ENCODE measurements at regions not wholly inside any gene's neighbourhood (a gene's known extent, or its start where the extent isn't known, plus 50 kb on each side); places are given as distances from the start of the nearest gene placed in this dataset.

- Histone ChIP-seq H3K9ac (ENCODE audit: low read depth in 1 of 2, low read length in 2 of 2) (no peak overlapping the region), H3K27me3 (ENCODE audit: control insufficient read depth in 4 of 4, insufficient read depth in 4 of 4, low read length in 3 of 4) (no peaks in the 10 kb centered on the region), H3K4me1 (ENCODE audit: control insufficient read depth in 4 of 4, insufficient read depth in 4 of 4, low read length in 3 of 4) (no peaks in the 10 kb centered on the region), H3K4me3 (ENCODE audit: low read depth in 1 of 3, low read length in 3 of 3) (no peak overlapping the region), H3K9me3 (ENCODE audit: control insufficient read depth in 4 of 4, low read length in 3 of 4) (no peaks in the 10 kb centered on the region), H3K36me3 (ENCODE audit: control insufficient read depth in 4 of 4, insufficient read depth in 3 of 4, low read depth in 1 of 4, low read length in 3 of 4) (no peaks in the 10 kb centered on the region), H3K27ac (ENCODE audit: low read depth in 1 of 2, low read length in 2 of 2) (no peak overlapping the region)
- WGBS, result 94% methylated on average over 1 of the region's 1 CpG
- DNase-seq (ENCODE audit: low spot score), result no peak
- TF ChIP-seq REST (IDR thresholded peaks at IDR 0.05) (no peak), GABPA (IDR thresholded peaks at IDR 0.05 in 1 of 2, conservative IDR thresholded peaks at IDR 0.05 in 1 of 2) (no peak), FOXA2 (IDR thresholded peaks at IDR 0.05) (no peak), SP1 (IDR thresholded peaks at IDR 0.05) (no peak), NR2F2 (IDR thresholded peaks at IDR 0.05) (no peak), JUND (IDR thresholded peaks at IDR 0.05) (no peak), YY1 (IDR thresholded peaks at IDR 0.05) (no peak), RXRA (IDR thresholded peaks at IDR 0.05) (no peak), FOXA1 (IDR thresholded peaks at IDR 0.05) (no peak), MAX (IDR thresholded peaks at IDR 0.05) (no peak), TAF1 (conservative IDR thresholded peaks at IDR 0.05) (no peak), RAD21 (IDR thresholded peaks at IDR 0.05) (no peak), HNF4A (conservative IDR thresholded peaks at IDR 0.05) (no peak)
- TF ChIP-seq, protein P1, sequence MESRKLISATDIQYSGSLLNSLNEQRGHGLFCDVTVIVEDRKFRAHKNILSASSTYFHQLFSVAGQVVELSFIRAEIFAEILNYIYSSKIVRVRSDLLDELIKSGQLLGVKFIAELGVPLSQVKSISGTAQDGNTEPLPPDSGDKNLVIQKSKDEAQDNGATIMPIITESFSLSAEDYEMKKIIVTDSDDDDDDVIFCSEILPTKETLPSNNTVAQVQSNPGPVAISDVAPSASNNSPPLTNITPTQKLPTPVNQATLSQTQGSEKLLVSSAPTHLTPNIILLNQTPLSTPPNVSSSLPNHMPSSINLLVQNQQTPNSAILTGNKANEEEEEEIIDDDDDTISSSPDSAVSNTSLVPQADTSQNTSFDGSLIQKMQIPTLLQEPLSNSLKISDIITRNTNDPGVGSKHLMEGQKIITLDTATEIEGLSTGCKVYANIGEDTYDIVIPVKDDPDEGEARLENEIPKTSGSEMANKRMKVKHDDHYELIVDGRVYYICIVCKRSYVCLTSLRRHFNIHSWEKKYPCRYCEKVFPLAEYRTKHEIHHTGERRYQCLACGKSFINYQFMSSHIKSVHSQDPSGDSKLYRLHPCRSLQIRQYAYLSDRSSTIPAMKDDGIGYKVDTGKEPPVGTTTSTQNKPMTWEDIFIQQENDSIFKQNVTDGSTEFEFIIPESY (IDR thresholded peaks at IDR 0.05), result no peak
- TF ChIP-seq, protein P2, sequence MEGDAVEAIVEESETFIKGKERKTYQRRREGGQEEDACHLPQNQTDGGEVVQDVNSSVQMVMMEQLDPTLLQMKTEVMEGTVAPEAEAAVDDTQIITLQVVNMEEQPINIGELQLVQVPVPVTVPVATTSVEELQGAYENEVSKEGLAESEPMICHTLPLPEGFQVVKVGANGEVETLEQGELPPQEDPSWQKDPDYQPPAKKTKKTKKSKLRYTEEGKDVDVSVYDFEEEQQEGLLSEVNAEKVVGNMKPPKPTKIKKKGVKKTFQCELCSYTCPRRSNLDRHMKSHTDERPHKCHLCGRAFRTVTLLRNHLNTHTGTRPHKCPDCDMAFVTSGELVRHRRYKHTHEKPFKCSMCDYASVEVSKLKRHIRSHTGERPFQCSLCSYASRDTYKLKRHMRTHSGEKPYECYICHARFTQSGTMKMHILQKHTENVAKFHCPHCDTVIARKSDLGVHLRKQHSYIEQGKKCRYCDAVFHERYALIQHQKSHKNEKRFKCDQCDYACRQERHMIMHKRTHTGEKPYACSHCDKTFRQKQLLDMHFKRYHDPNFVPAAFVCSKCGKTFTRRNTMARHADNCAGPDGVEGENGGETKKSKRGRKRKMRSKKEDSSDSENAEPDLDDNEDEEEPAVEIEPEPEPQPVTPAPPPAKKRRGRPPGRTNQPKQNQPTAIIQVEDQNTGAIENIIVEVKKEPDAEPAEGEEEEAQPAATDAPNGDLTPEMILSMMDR (IDR thresholded peaks at IDR 0.05; ENCODE audit: low read depth, low read length, missing input control), result no peak
Observed at GRCh38 chr2:198701481-198701880, 756.3 kb downstream of the SATB2 start.

DNA sequence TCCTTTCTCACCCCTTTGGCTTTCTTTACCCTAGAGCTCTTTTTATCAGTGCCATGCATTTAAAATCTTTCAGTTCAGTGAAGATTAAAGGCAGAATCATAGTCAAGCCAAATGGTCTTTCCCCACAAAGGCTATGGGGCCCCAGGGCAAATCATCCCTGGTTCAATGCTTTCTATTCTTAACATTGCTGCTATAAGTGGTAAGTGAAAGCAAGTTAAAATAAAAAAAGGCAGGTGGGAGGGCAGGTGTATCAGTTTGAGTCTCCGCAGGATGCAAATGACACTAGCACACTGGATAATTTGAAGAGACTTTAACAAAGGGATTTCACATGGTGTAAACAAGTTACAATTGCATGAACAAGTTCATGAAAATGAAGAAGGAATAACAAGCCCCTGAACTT is 757.4 kb downstream of the SATB2 start:
- TF ChIP-seq JUND (IDR thresholded peaks at IDR 0.05) (no peak), REST (IDR thresholded peaks at IDR 0.05) (no peak), HNF4G (IDR thresholded peaks at IDR 0.05) (no peak), RAD21 (IDR thresholded peaks at IDR 0.05) (no peak), YY1 (IDR thresholded peaks at IDR 0.05) (no peak)
- no peak overlapping the region for H3K27ac ChIP-seq (ENCODE audit: low read depth in 1 of 2, low read length in 2 of 2)
- no peak overlapping the region for H3K9ac ChIP-seq (ENCODE audit: low read depth in 1 of 2, low read length in 2 of 2)
- no peak overlapping the region for H3K4me3 ChIP-seq (ENCODE audit: low read depth in 1 of 3, low read length in 3 of 3)
- H3K27me3 ChIP-seq (ENCODE audit: control insufficient read depth in 4 of 4, insufficient read depth in 4 of 4, low read length in 3 of 4), result no peaks in the 10 kb centered on the region
- DNase-seq (ENCODE audit: low spot score), result no peak
- H3K36me3 ChIP-seq (ENCODE audit: control insufficient read depth in 4 of 4, insufficient read depth in 3 of 4, low read depth in 1 of 4, low read length in 3 of 4), result no peaks in the 10 kb centered on the region
- no peaks in the 10 kb centered on the region for H3K4me1 ChIP-seq (ENCODE audit: control insufficient read depth in 4 of 4, insufficient read depth in 4 of 4, low read length in 3 of 4)
- no peaks in the 10 kb centered on the region for H3K9me3 ChIP-seq (ENCODE audit: control insufficient read depth in 4 of 4, low read length in 3 of 4)
- 86% methylated on average over 1 of the region's 1 CpG for WGBS

Data from liver (tissue), 8 donors.